COLO668 (cell line): ENCODE measurements at regions not wholly inside any gene's neighbourhood (a gene's known extent, or its start where the extent isn't known, plus 50 kb on each side); places are given as distances from the start of the nearest gene placed in this dataset.
A peak's percentile ranks its signal among the peaks of the same experiment; 100 is the strongest.
"Not testable (repeated sequence)": the region's sequence is repeated elsewhere in the genome, so short reads cannot be mapped to it uniquely, and the experiment has no call there.

Experiments
- DNase-seq: peaks from one replicate; lab custom pipeline; 2025; ENCODE audit not compliant: unreplicated experiment; lab: John Stamatoyannopoulos, UW

- no peak for DNase-seq
Measured at GRCh38 chr2:53498210-53498609, 269.4 kb upstream of the CHAC2 start.

- no peak for DNase-seq
Measured at GRCh38 chr2:53497020-53497419, 270.6 kb upstream of the CHAC2 start.

- no peak for DNase-seq
Measured at GRCh38 chr2:53493210-53493609, 274.4 kb upstream of the CHAC2 start.

- DNase-seq: no peak
Measured at GRCh38 chr2:53490659-53491058, 276.9 kb upstream of the CHAC2 start.

GRCh38 chr2:53486185-53486899, 281.3 kb upstream of the CHAC2 start:
- DNase-seq: not testable (repeated sequence)

- DNase-seq: no peak
Measured at GRCh38 chr2:53485021-53485728, 282.4 kb upstream of the CHAC2 start.

- no peak for DNase-seq
Measured at GRCh38 chr2:53484531-53484930, 283.1 kb upstream of the CHAC2 start.

- no peak for DNase-seq
Measured at GRCh38 chr2:53477517-53477916, 290.1 kb upstream of the CHAC2 start.

GRCh38 chr2:53476834-53477233, 290.8 kb upstream of the CHAC2 start:
- no peak for DNase-seq

GRCh38 chr2:53475766-53476165, 291.8 kb upstream of the CHAC2 start:
- no peak for DNase-seq

- no peak for DNase-seq
Measured at GRCh38 chr2:53475321-53475720, 292.3 kb upstream of the CHAC2 start.

- DNase-seq: no peak
Measured at GRCh38 chr2:53474914-53475313, 292.7 kb upstream of the CHAC2 start.

- no peak for DNase-seq
Measured at GRCh38 chr2:53473775-53474311, 293.8 kb upstream of the CHAC2 start.

GRCh38 chr2:53473236-53473635, 294.4 kb upstream of the CHAC2 start:
- DNase-seq: peak; percentile 13

GRCh38 chr2:53467467-53468180, 300.0 kb upstream of the CHAC2 start:
- DNase-seq: no peak

- DNase-seq: no peak
Measured at GRCh38 chr2:53463806-53464726, 303.5 kb upstream of the CHAC2 start.

GRCh38 chr2:53460937-53461336, 306.7 kb upstream of the CHAC2 start:
- DNase-seq: no peak

GRCh38 chr2:53460347-53460746, 307.3 kb upstream of the CHAC2 start:
- DNase-seq: peak; percentile 66

GRCh38 chr2:53455094-53455493, 312.5 kb upstream of the CHAC2 start:
- no peak for DNase-seq

- no peak for DNase-seq
Measured at GRCh38 chr2:53452957-53453748, 314.5 kb upstream of the CHAC2 start.
